Activated T-cell treated with anti-CD3 and anti-CD28 coated beads, Interleukin-2, amount 50 U/mL, for 4 hours (primary cell): ENCODE measurements at regions not wholly inside any gene's neighbourhood (a gene's known extent, or its start where the extent isn't known, plus 50 kb on each side); places are given as distances from the start of the nearest gene placed in this dataset.

Experiments
- ATAC-seq, 2 donors: fragments of 200-7000 bp; cut with Tn5 transposase; one replicate each; pipeline ENCODE4 v1.10.0; 2021
- DNase-seq: peaks from one replicate; pipeline ENCODE4 v3.0.0-alpha.2; 2020
- H3K27me3 Mint-ChIP-seq: one replicate; pipeline ENCODE4 v1.8.0; 2021; ENCODE audit warnings: low read depth, mixed read lengths
- H3K36me3 Mint-ChIP-seq: one replicate; pipeline ENCODE4 v1.8.0; 2022; ENCODE audit warnings: mixed read lengths; ENCODE audit not compliant: insufficient read depth
- H3K4me1 Mint-ChIP-seq: one replicate; pipeline ENCODE4 v1.8.0; 2021; ENCODE audit warnings: low read depth, mixed read lengths
- H3K4me3 Mint-ChIP-seq: one replicate; pipeline ENCODE4 v1.8.0; 2021; ENCODE audit warnings: mild to moderate bottlenecking, moderate library complexity, mixed read lengths
- H3K9me3 Mint-ChIP-seq: one replicate; pipeline ENCODE4 v1.8.0; 2021; ENCODE audit warnings: mixed read lengths

DNA sequence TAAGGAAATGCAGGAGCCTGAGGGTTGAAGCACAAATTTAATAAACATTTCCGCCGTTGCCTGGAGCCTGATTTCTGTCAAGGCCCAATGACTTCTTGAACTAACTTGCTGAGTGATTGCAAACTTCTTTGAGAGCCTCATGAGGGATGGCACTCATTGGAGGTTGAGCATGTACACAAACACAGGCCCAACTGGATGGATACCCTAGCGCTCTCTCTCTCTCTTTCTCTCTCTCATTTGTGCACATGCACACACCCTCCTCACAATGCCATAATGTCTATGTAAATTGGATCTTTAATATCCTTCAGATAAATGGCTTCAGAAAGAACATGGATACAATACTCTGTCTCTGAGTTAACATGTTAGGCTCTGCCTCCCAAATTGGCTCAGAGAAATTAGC, 597.7 kb upstream of the CADM1 start:
- Mint-ChIP-seq H3K27me3 (peaks cover 6% of the 10 kb centered on the region), H3K36me3 (no peaks in the 10 kb centered on the region), H3K4me3 (no peak overlapping the region), H3K9me3 (no peaks in the 10 kb centered on the region), H3K4me1 (no peaks in the 10 kb centered on the region)
- ATAC-seq (no peak), DNase-seq (no peak)

DNA sequence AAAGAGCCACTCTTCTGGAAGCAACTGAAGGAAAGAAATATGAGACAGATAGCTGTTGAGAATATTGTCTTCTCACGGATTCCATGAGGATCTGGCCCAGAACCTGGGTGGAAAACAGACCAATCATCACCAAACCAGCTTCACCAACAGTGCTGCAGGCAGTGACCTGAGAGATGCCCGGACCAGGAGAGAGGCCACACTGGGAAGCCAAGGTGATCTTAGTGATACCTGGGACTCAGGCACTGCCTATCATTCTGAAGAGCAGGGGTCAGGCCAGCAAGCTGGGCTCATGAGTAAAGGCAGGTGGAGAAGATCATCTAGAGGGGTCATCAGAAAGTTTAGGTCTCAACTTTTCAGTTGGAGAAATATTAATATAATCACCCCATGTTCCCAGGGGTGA, 595.8 kb upstream of the CADM1 start:
- no peak overlapping the region for H3K4me3 Mint-ChIP-seq
- H3K4me1 Mint-ChIP-seq = no peaks in the 10 kb centered on the region
- no peaks in the 10 kb centered on the region for H3K36me3 Mint-ChIP-seq
- DNase-seq (no peak), ATAC-seq (no peak)
- no peaks in the 10 kb centered on the region for H3K9me3 Mint-ChIP-seq
- peaks cover 6% of the 10 kb centered on the region for H3K27me3 Mint-ChIP-seq

DNA sequence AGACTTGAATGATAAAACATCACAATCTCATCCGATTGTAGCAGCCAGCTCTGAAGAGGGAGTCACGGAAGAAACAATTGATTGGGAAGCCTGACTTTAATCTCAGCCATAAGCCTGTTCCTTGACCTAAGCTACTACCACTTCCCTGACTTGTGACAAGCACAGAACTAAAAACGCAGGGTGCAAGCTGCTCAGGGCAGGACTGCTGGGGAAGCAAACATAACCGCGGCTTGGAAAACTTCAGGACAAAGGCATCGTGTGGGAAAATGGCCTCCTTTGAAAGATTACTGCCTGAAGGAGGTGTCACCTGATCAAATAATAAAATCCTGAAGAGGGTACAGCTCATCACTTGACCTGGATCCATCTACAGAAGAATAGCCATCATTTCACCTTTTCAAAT, 595.3 kb upstream of the CADM1 start:
- DNase-seq (no peak), ATAC-seq (no peak)
- H3K4me1 Mint-ChIP-seq = no peaks in the 10 kb centered on the region
- no peaks in the 10 kb centered on the region for H3K36me3 Mint-ChIP-seq
- peaks cover 6% of the 10 kb centered on the region for H3K27me3 Mint-ChIP-seq
- no peaks in the 10 kb centered on the region for H3K9me3 Mint-ChIP-seq
- no peak overlapping the region for H3K4me3 Mint-ChIP-seq

DNA sequence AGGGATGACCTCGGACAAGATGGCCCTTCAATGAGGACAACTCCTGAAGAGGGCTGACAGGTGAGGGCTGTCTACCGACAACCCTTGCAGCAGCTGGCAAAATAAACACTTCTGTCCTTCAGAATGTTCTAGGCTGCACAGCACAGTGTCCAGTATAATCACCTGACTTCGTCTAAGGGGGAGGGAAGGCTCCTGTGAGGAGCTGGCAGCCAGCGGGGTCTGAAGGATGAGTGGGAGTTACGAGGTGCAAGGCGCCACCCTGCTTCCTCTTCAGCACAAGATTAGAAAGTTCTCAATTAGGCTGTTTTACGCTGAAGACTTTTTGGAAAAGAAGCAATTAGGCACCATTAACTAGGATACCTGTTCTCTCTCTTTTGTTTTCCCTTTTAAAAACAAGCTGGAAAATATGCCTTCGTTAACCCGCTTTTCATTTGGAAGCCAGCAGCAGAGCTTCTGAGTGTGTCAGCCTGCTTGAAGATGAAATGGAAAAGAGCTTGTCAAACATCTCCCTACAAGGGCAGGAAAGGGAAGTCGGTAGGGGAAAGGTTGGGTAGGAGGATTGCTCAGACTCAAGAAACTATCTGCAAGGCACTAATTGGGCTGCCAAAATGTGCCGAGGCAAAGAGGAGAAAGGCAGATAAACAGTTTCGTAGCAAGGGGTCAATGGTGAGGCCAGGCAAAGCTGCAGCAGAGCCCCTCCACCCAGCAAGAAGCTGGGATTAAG, 592.2 kb upstream of the CADM1 start:
- Mint-ChIP-seq H3K36me3 (no peaks in the 10 kb centered on the region), H3K4me3 (no peak overlapping the region), H3K4me1 (no peaks in the 10 kb centered on the region), H3K27me3 (peaks cover 3% of the 10 kb centered on the region), H3K9me3 (no peaks in the 10 kb centered on the region)
- ATAC-seq (no peak), DNase-seq (no peak)

DNA sequence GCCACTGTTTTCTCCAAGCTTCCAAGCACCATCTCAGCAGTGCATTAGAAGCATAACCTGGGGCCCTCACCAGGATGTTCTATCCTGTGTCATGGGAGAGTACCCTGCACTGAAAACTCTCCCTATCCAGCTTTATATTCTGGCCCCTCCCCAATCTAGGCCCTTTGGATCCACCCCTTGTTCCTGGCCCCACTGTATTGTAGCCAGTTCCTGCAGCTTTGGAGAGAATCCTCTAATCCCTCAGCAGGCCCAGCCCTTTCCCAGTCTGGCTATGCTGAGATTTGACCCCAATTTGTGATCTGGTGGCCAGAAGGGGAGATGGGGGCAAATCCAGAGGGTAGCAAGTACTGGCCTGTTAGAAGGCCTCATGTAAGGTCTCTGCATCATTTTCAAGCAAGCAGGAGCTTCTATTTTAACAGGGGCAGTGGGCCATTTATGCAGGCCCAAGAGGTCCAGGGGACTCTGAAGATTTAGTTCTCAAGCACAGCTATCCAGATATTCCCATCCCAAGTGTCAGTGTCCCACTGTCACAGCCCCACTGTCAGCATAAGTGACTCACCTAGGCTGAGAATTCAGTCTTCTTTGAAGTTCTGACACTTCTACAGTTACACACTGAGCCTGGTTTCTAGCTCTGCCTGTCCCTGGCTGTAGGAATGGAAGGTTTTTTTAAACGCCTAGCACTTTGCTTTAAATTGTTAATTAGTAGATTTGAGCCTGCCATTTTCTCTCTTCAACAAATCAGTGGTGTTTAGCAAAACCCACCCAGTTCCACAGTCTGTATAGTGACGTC, 589.5 kb upstream of the CADM1 start:
- H3K36me3 Mint-ChIP-seq = no peaks in the 10 kb centered on the region
- H3K27me3 Mint-ChIP-seq = peaks cover 3% of the 10 kb centered on the region
- no peaks in the 10 kb centered on the region for H3K4me1 Mint-ChIP-seq
- DNase-seq (no peak), ATAC-seq (no peak)
- H3K9me3 Mint-ChIP-seq = no peaks in the 10 kb centered on the region
- no peak overlapping the region for H3K4me3 Mint-ChIP-seq

DNA sequence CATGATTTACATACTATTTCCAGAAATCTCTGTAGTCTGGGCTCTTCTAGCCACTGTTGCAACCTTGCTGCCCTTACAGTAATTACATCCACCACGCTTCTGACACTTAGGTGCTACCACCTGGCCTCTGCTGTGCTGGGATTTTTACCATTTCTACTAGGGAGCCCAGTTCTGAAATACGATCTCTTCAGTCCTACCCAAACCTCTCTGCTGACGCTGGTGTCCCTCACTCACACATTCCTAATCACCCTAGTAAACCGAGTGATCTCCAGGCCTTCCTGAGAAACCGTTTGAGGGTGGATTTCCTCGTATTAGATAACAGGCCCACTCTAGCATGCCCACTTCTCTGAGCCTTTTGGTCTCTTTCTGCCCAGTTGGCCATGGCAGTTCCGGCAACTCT, 588.9 kb upstream of the CADM1 start:
- Mint-ChIP-seq H3K9me3 (no peaks in the 10 kb centered on the region), H3K36me3 (no peaks in the 10 kb centered on the region), H3K4me1 (no peaks in the 10 kb centered on the region), H3K27me3 (peaks cover 3% of the 10 kb centered on the region), H3K4me3 (no peak overlapping the region)
- ATAC-seq = no peak
- no peak for DNase-seq

DNA sequence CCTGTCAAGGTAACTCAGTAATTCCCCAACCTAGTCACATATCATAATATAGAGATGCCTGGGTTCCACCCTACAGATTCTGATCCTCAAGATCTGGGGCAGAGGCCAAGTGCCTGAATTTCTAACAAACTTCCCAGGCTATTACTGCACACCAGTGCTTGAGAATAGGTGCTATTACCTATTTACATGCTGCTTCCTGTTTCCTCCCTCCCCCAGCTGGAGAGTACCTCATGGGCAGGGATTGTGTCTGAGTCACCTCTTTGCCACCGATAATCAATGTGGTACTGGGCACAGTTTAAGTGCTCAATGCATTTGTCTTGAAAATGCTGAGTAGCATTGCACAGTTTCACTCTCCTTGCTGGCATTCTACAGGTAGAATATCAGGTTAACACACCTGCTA, 582.2 kb upstream of the CADM1 start:
- ATAC-seq (no peak), DNase-seq (no peak)
- no peak overlapping the region for H3K4me3 Mint-ChIP-seq
- no peaks in the 10 kb centered on the region for H3K27me3 Mint-ChIP-seq
- no peaks in the 10 kb centered on the region for H3K4me1 Mint-ChIP-seq
- H3K9me3 Mint-ChIP-seq = no peaks in the 10 kb centered on the region
- H3K36me3 Mint-ChIP-seq = no peaks in the 10 kb centered on the region

DNA sequence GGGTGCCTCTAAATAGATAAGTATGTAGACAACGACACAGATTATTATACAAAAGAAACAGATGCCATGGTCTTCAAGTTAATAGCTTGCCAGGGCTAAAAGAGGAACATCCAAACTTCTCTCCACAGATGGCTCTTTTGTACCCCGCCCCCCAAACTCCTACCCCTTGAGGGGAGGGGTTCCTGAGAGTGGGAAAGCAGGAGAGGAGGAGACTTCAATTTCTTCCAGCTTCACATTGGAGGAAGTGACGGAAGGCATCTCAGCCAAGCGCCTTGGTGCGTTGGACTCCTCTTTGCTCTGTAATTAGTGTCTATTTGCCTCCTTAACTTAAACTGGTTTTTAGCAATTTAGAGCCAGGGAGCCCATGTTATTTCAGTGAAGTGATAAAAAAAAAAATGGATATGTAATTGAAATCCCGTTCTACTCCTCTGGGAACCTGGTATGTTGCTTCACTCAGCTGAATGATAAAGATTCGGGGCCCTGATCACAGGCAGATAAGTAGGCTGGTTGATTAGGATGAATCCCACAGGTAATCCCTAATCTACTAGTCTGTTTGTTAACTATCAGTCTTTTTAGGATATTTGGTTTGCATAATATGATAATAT, 580.9 kb upstream of the CADM1 start:
- Mint-ChIP-seq H3K27me3 (no peaks in the 10 kb centered on the region), H3K9me3 (no peaks in the 10 kb centered on the region), H3K36me3 (no peaks in the 10 kb centered on the region), H3K4me3 (no peak overlapping the region), H3K4me1 (no peaks in the 10 kb centered on the region)
- DNase-seq (no peak), ATAC-seq (no peak)

DNA sequence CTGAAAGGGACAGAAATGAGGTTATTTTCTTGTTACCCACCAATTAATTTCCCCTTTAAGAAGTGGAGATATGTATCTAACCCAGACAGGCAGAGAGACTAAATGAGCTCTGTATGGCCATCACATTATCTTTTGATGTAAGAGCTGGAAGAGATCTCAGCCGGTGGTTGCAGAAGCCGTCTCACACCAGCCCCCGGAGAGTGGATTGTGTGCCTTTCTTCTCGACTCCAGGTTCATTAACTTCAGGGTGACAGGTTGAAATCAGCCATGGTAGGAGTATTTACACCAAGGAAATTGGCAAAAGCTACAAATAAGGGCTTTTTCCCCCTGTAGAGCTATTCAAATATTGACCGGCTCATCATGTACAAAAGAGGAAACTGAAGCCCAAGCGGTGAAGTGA, 580.3 kb upstream of the CADM1 start:
- ATAC-seq (no peak), DNase-seq (no peak)
- Mint-ChIP-seq H3K36me3 (no peaks in the 10 kb centered on the region), H3K4me3 (no peak overlapping the region), H3K9me3 (peaks cover under 1% of the 10 kb centered on the region), H3K4me1 (no peaks in the 10 kb centered on the region), H3K27me3 (no peaks in the 10 kb centered on the region)

DNA sequence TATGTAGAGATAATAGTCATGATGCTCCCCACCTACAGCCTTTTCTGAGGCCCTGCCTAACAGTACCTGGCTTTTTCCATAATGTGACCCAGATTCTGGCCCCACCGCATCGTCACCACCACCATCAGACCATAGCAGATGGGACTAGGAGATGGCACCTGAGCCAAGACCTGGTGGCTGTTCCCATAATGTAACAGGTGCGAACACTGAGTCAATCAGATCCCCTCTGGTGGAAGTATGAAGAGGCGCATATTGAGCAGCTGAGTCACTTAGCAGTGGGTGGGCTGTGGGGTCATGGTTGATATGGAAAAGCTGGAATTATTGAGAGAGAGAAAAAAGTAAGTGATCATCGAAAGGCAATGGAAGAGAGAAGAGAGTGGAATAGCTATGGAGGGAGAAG, 578.0 kb upstream of the CADM1 start:
- DNase-seq (no peak), ATAC-seq (no peak)
- Mint-ChIP-seq H3K9me3 (peaks cover 3% of the 10 kb centered on the region), H3K4me3 (no peak overlapping the region), H3K4me1 (no peaks in the 10 kb centered on the region), H3K36me3 (no peaks in the 10 kb centered on the region), H3K27me3 (no peaks in the 10 kb centered on the region)

DNA sequence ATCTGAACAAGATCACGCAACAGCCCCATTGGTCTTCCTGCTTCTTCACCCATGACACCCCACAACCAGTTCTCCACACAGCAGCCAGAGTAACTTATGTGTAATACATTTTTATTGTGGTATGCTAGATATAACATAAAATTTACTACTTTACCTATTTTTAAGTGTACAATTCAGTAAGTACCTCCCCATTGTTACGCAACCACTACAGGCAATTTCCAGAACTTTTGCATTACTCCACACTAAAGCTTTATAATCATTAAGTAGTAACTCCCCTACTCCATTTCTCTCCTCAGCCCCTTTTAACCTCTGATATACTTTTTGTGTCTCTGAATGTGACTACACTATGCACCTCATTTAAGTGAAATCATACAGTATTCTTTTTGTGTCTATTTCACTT, 575.4 kb upstream of the CADM1 start:
- Mint-ChIP-seq H3K4me3 (no peak overlapping the region), H3K4me1 (no peaks in the 10 kb centered on the region), H3K36me3 (no peaks in the 10 kb centered on the region), H3K9me3 (peaks cover 8% of the 10 kb centered on the region), H3K27me3 (peaks cover 4% of the 10 kb centered on the region)
- DNase-seq = no peak
- ATAC-seq = no peak

DNA sequence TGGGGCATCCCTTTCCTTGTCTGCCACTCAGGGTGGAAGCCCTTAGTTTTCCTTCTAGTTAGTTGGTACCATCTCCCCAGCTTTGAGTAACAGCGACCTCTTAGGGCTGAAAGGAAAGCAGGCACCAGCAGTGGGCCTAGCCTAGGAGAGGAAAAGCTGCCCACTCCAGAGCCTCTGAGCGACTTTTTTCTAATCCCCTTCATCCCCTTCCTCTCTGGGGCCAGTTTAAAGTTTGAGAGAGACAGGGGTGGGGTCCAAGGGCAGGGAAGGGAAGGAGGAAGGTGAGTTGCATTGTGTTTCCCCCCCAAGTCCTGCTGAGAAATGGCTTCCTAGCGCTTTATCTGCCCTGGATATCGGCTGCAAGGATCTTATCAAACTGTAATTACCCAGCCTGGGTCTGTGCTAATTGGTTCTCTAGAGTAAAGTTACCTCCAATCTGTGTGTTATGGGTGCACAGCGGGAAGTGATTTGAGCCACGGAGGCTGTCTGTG, 573.9 kb upstream of the CADM1 start:
- Mint-ChIP-seq H3K36me3 (no peaks in the 10 kb centered on the region), H3K4me1 (no peaks in the 10 kb centered on the region), H3K9me3 (peaks cover 8% of the 10 kb centered on the region), H3K4me3 (no peak overlapping the region), H3K27me3 (peaks cover 4% of the 10 kb centered on the region)
- no peak for ATAC-seq
- DNase-seq = no peak

DNA sequence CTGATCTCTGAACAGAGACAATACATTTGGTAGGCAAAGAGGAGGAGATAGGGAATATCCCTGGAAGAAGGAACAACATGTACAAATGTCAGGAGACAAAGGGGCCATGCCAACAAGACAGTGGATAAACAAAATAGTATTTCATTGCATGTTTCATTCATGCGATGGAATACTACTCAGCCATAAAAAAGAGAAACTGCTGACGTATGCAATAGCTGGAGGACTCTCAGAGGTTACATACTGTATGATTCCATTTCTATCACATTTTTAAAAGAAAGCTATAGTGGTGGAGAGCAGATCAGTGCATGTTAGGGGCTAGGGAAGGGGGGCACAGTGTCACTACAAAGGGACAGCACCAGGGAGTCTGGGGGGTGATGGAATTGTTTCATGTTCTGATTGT, 572.9 kb upstream of the CADM1 start:
- peaks cover 4% of the 10 kb centered on the region for H3K27me3 Mint-ChIP-seq
- H3K4me1 Mint-ChIP-seq = no peaks in the 10 kb centered on the region
- no peaks in the 10 kb centered on the region for H3K36me3 Mint-ChIP-seq
- no peak for ATAC-seq
- no peak overlapping the region for H3K4me3 Mint-ChIP-seq
- peaks cover 8% of the 10 kb centered on the region for H3K9me3 Mint-ChIP-seq
- no peak for DNase-seq

DNA sequence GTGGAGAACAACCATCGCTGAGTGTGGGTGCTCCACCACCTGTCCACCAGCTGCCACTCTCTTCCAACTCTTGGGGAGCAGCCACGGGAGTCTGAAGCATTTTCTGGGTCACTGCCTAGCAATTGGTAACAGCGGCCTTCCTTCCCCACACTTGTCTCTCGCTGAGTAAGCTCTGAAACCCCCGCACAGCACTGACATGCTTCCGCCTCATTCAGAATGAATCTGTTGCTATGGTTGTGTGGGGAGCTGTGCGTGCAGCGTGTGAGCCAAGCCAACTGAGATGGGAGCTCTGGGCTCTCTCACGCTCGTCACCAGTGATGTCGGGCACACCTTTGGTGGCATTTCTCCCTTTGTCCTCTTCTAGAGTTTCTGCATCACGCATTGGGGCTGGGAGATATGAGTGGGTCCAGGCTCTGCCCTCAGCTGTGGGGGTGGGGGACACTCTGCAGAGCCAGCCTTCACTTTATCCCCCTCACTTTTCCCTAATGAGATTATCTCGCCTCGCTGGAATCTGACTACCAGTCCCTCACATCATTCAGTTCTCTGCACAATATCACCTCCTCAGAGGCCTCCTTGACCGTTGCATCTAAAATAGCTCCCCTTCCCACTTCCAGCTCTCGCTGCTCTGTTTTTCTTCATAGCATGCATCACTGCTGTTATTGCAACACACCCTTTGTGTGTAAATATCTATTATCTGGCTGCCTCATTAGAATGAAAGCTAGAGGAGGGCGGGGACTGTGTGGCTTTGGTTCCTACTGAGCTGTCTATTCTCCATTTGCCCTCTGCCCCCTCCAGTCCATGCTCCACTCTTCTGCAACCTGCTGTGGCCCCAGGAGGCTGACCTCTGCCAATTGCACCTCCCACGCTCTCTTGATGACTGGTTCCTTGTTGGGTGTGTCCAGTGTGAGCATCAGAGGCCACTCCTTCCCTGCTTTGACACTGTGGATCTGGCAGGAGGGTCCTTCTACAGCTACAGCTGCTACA, 569.9 kb upstream of the CADM1 start:
- H3K4me1 Mint-ChIP-seq = no peaks in the 10 kb centered on the region
- peaks cover 4% of the 10 kb centered on the region for H3K27me3 Mint-ChIP-seq
- H3K36me3 Mint-ChIP-seq = no peaks in the 10 kb centered on the region
- peaks cover 5% of the 10 kb centered on the region for H3K9me3 Mint-ChIP-seq
- no peak overlapping the region for H3K4me3 Mint-ChIP-seq
- ATAC-seq = peak in 1 of 2 donors; percentile 32
- no peak for DNase-seq
